Testis (tissue), 2 donors: ENCODE measurements at regions not wholly inside any gene's neighbourhood (a gene's known extent, or its start where the extent isn't known, plus 50 kb on each side); places are given as distances from the start of the nearest gene placed in this dataset.

Experiments used
- DNase-seq: peaks from one replicate; pipeline ENCODE4 v3.0.0-alpha.2; 2019
- H3K27ac ChIP-seq, 2 donors: fragments of 200-600 bp; sonication (generic); one replicate each; pipeline ENCODE4 v1.5.1; 2019
- H3K27me3 ChIP-seq: fragments of 200-600 bp; sonication (generic); one replicate; pipeline ENCODE4 v1.5.1; 2019
- H3K36me3 ChIP-seq: fragments of 200-600 bp; sonication (generic); one replicate; pipeline ENCODE4 v1.5.1; 2017; ENCODE audit warnings: low read depth; ENCODE audit errors: missing control alignments
- H3K4me1 ChIP-seq: fragments of 200-600 bp; sonication (generic); one replicate; pipeline ENCODE4 v1.5.1; 2019
- H3K4me3 ChIP-seq, 2 donors: fragments of 200-600 bp; sonication (generic); one replicate each; pipeline ENCODE4 v1.5.1; 2017 to 2019
- H3K9me3 ChIP-seq: fragments of 200-600 bp; sonication (generic); one replicate; pipeline ENCODE4 v1.5.1; 2017
- POLR2A ChIP-seq: fragments of 450-650 bp; IDR thresholded peaks from one replicate; pipeline ENCODE4 v1.6.1; 2017; ENCODE audit warnings: antibody characterized with exemption, mild to moderate bottlenecking, moderate library complexity
- WGBS, 2 donors: methylation state at CpG; one replicate each; pipeline ENCODE4 v1.1.5; 2018; 5-methylcytosine and 5-hydroxymethylcytosine counted together
- intact Hi-C: fragments of 100-400 bp; cut with DNase I; formaldehyde crosslinking; loops from one replicate; pipeline ENCODE4 v1.15.1; 2023; ENCODE audit warnings: low total_unique reads
- TF ChIP-seq, protein P1 (sequence below), 3 experiments: fragments of 450-650 bp in 2 of 3; fragments of 200-600 bp in 1 of 3; sonication (generic) in 1 of 3; IDR thresholded peaks; one replicate each; pipeline ENCODE4 v1.5.1; 2016 to 2019; ENCODE audit warnings: antibody characterized with exemption in 3 of 3, mild to moderate bottlenecking in 2 of 3, moderate library complexity in 1 of 3

DNA sequence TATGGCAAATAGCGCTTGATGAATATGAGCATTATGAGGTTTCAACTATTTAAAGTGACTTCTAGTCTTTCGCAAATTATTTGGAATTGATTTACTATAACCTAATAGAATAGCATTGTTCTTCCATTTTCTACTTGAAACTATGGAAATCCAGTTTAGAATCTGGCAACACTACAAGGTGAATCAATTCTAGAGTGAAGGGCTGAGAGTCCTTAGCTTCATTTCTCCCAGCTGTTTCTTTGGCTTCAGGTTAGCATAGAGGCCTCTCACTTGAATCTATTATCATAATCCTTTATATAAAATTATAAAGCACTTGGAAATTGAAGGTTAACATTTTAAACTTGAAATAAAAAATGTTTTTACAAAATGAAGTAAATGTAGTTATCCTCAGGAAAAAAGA lies 318.8 kb downstream of the CCDC85A start:
- WGBS, 2 donors = 93 to 95% methylated on average over 2 of the region's 2 CpGs
- TF ChIP-seq POLR2A = no peak
- TF ChIP-seq, protein P1, sequence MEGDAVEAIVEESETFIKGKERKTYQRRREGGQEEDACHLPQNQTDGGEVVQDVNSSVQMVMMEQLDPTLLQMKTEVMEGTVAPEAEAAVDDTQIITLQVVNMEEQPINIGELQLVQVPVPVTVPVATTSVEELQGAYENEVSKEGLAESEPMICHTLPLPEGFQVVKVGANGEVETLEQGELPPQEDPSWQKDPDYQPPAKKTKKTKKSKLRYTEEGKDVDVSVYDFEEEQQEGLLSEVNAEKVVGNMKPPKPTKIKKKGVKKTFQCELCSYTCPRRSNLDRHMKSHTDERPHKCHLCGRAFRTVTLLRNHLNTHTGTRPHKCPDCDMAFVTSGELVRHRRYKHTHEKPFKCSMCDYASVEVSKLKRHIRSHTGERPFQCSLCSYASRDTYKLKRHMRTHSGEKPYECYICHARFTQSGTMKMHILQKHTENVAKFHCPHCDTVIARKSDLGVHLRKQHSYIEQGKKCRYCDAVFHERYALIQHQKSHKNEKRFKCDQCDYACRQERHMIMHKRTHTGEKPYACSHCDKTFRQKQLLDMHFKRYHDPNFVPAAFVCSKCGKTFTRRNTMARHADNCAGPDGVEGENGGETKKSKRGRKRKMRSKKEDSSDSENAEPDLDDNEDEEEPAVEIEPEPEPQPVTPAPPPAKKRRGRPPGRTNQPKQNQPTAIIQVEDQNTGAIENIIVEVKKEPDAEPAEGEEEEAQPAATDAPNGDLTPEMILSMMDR (IDR thresholded peaks at IDR 0.05) = no peak
- Histone ChIP-seq H3K27ac (no peak overlapping the region), H3K4me3 (no peak overlapping the region), H3K4me1 (no peaks in the 10 kb centered on the region), H3K27me3 (no peaks in the 10 kb centered on the region), H3K36me3 (no peaks in the 10 kb centered on the region), H3K9me3 (no peaks in the 10 kb centered on the region)
- DNase-seq = no peak
- intact Hi-C loops = no loop called here

DNA sequence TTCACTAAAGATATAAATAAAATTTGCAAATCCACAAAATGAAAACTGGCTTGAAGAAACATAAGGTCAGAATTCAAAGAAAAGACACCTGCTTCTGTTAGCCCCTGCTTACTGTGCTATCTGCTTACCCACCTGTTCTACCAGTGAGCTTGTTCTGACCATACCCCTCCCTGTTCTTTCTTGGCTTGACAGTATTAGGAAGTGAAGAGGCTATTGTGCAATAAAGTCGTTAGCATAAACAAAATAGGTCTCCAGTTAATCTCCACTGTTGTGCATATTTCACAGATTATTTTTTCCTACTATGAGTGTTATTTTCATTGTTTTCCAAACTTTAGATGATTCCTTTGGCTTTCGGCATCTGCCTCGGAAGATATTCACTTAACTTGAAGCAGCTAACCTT lies 322.1 kb downstream of the CCDC85A start:
- 85 to 93% methylated on average over 3 of the region's 3 CpGs for WGBS, 2 donors

DNA sequence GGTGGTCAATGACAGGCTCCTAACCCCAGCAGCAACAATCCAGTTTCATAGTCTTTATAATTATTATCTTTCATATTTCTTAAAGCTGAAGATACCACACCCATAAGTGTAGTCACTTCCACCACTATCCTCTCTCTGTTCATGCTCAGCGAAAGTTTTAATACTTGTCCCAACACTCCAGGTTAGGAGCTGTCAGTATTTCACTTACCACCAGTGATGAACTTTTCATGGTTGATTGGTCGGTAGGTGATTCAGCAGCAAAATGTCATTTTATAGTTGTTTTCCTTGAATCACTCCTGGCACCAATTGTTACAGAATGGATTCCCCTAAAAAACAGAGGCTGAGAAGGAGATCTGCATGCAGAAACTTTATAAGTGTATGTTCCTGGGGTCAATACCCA lies 324.9 kb downstream of the CCDC85A start:
- TF ChIP-seq POLR2A = no peak
- TF ChIP-seq, protein P1 (IDR thresholded peaks at IDR 0.05) = no peak
- no peaks in the 10 kb centered on the region for H3K4me1 ChIP-seq
- H3K36me3 ChIP-seq = no peaks in the 10 kb centered on the region
- no peak for DNase-seq
- intact Hi-C loops = no loop called here
- H3K4me3 ChIP-seq = no peak overlapping the region
- whole genome bisulfite sequencing, 2 donors = 78 to 95% methylated on average over 1 to 2 of the region's 2 CpGs
- no peaks in the 10 kb centered on the region for H3K9me3 ChIP-seq
- H3K27ac ChIP-seq = no peak overlapping the region
- no peaks in the 10 kb centered on the region for H3K27me3 ChIP-seq

More for the DNA sequence above, 322.1 kb downstream of the CCDC85A start:
- DNase-seq = no peak
- H3K9me3 ChIP-seq = no peaks in the 10 kb centered on the region
- H3K27me3 ChIP-seq = no peaks in the 10 kb centered on the region
- TF ChIP-seq, protein P1 (IDR thresholded peaks at IDR 0.05) = no peak
- TF ChIP-seq POLR2A = no peak
- no peak overlapping the region for H3K27ac ChIP-seq
- no peaks in the 10 kb centered on the region for H3K4me1 ChIP-seq
- intact Hi-C loops = no loop called here
- H3K36me3 ChIP-seq = no peaks in the 10 kb centered on the region
- H3K4me3 ChIP-seq = no peak overlapping the region

DNA sequence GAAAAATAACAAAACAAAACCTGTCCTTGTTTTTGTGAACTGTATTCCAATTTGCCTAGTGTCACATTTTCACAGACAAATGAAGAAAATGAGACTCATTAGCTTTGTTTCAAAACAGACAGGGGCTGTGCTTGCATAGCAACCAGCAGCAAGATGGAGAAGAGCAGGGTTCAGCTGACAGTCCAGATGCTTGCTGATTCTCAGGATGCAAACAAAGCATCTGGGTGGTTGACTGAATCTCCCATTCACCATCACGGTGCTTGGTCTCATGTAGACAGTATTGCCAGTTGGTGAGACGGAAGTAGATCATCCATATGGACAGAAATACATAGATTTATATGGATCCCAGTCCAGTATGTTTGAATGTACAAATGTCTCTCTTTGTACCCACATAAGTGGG lies 326.8 kb downstream of the CCDC85A start:
- Histone ChIP-seq H3K27me3 (no peaks in the 10 kb centered on the region), H3K4me3 (no peak overlapping the region), H3K36me3 (no peaks in the 10 kb centered on the region), H3K27ac (no peak overlapping the region), H3K4me1 (no peaks in the 10 kb centered on the region), H3K9me3 (no peaks in the 10 kb centered on the region)
- no peak for DNase-seq
- WGBS, 2 donors = 81 to 100% methylated on average over 2 of the region's 2 CpGs
- intact Hi-C loops = no loop called here
- TF ChIP-seq, protein P1 (IDR thresholded peaks at IDR 0.05) = no peak
- TF ChIP-seq POLR2A = no peak

DNA sequence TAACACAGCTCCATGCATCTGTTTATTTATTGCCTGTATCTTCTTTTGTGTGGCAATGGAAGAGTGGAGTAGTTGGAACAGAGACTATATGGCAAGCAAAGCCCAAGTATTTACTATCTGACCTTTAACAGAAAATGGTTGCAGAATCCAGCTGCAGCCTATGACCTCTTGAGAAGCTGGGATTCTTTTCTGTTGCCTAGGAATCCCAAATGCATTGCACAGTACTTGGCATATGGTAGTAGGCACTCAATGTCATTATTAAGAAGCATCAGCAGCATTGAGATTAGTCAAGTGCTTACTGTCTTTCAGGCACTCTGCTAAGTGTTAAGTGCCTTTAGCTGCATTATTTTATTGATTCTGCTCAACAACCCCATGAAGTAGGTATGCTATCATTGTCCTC lies 331.6 kb downstream of the CCDC85A start:
- intact Hi-C loops = no loop called here
- TF ChIP-seq, protein P1 (IDR thresholded peaks at IDR 0.05) = no peak
- no peak for TF ChIP-seq POLR2A
- no peak for DNase-seq

More for the DNA sequence above, 331.6 kb downstream of the CCDC85A start:
- Histone ChIP-seq H3K9me3 (no peaks in the 10 kb centered on the region), H3K4me1 (no peaks in the 10 kb centered on the region), H3K36me3 (no peaks in the 10 kb centered on the region), H3K27me3 (no peaks in the 10 kb centered on the region), H3K27ac (no peak overlapping the region), H3K4me3 (no peak overlapping the region)
